ENCODE measurements at regions not wholly inside any gene's neighbourhood (a gene's known extent, or its start where the extent isn't known, plus 50 kb on each side); places are given as distances from the start of the nearest gene placed in this dataset.

DNA sequence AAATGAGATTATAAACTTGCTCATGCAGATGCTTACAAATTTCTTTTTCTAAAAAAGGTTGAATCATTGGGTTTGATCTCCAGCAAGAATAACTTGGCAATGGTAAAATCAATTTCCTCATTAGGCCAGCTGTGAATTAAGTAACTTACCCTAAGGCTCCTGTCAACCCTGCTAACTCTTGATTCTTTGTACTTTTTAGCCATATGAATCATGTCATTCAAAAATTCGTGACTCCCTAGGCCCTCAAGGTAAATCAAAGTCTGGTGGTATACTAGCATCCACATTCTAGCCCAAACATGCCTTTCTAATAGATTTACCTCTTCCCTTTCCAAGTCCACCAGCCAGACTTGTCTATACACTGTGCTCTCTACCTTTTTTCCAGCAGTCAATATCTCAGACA is 420.8 kb upstream of the BRINP1 start:
- no peaks in the 10 kb centered on the region for H3K27me3 ChIP-seq (ENCODE audit: control insufficient read depth in 3 of 3, insufficient read depth in 3 of 3, low read length in 3 of 3)
- no peak for FAIRE-seq

DNA sequence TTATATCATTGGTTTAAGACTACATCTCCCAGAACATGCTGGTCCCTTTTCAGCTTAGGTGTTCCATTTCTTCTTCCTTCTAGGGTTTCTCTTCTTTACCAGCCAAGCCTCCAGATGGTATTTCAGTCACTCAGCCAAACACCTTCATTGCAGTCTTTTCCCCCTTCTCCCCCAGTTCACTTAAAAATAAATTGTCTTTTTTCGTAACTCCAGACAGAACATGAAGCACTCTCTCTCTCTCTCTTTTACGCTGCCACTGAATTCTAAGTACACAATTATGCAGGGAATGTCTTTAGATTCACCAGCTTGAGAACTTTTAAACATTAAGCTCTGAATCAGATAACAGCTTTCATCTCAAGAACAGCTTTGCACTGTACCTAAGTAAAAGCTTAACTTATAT is 419.7 kb upstream of the BRINP1 start:
- no peak overlapping the region for H3K4me3 ChIP-seq (ENCODE audit: low read depth in 1 of 3, low read length in 3 of 3)
- 30 to 46% (median 42%) methylated on average over 2 of the region's 2 CpGs for WGBS, 3 donors
- no peak overlapping the region for H3K27ac ChIP-seq (ENCODE audit: low read depth in 1 of 3, low read length in 2 of 3)
- H3K27me3 ChIP-seq (ENCODE audit: control insufficient read depth in 3 of 3, insufficient read depth in 3 of 3, low read length in 3 of 3): no peaks in the 10 kb centered on the region
- H3K4me1 ChIP-seq (ENCODE audit: control insufficient read depth in 3 of 3, insufficient read depth in 2 of 3, low read depth in 1 of 3, low read length in 2 of 3): no peaks in the 10 kb centered on the region
- no peaks in the 10 kb centered on the region for H3K9me3 ChIP-seq (ENCODE audit: control insufficient read depth in 2 of 2, insufficient read depth in 1 of 2, low read depth in 1 of 2, low read length in 1 of 2)
- FAIRE-seq (no peak), DNase-seq (no peak)
- H3K36me3 ChIP-seq (ENCODE audit: control insufficient read depth in 3 of 3, insufficient read depth in 2 of 3, low read depth in 1 of 3, low read length in 3 of 3): no peaks in the 10 kb centered on the region

More for the DNA sequence above, 420.8 kb upstream of the BRINP1 start:
- Histone ChIP-seq H3K4me3 (ENCODE audit: low read depth in 1 of 3, low read length in 3 of 3) (no peak overlapping the region), H3K36me3 (ENCODE audit: control insufficient read depth in 3 of 3, insufficient read depth in 2 of 3, low read depth in 1 of 3, low read length in 3 of 3) (no peaks in the 10 kb centered on the region), H3K27ac (ENCODE audit: low read depth in 1 of 3, low read length in 2 of 3) (no peak overlapping the region), H3K9me3 (ENCODE audit: control insufficient read depth in 2 of 2, insufficient read depth in 1 of 2, low read depth in 1 of 2, low read length in 1 of 2) (no peaks in the 10 kb centered on the region), H3K4me1 (ENCODE audit: control insufficient read depth in 3 of 3, insufficient read depth in 2 of 3, low read depth in 1 of 3, low read length in 2 of 3) (no peaks in the 10 kb centered on the region)
- WGBS, 3 donors: 6 to 23% (median 6%) methylated on average over 1 of the region's 1 CpG
- no peak for DNase-seq

DNA sequence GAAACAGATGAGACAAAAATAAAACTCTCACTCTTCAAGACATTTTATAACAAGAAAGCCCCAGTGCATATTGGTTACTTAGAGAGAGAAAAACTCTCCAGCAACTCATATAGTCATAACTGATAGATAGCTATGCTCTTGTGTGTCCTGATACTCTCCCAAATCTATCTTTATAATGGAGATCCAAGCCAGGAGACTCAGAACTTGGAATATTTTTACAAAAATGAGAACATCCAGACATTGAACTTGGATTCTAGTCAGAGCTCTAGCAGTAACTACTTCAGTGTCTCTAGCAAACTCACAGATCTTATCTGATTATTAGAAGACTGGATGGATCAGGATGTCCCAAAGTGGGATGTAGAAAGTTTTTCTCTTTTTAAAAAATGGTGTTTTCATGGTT is 412.7 kb upstream of the BRINP1 start:
- DNase-seq (no peak), FAIRE-seq (no peak)
- H3K9me3 ChIP-seq (ENCODE audit: control insufficient read depth in 2 of 2, insufficient read depth in 1 of 2, low read depth in 1 of 2, low read length in 1 of 2): no peaks in the 10 kb centered on the region
- no peak overlapping the region for H3K4me3 ChIP-seq (ENCODE audit: low read depth in 1 of 3, low read length in 3 of 3)
- no peaks in the 10 kb centered on the region for H3K27me3 ChIP-seq (ENCODE audit: control insufficient read depth in 3 of 3, insufficient read depth in 3 of 3, low read length in 3 of 3)
- H3K27ac ChIP-seq (ENCODE audit: low read depth in 1 of 3, low read length in 2 of 3): no peak overlapping the region
- no peaks in the 10 kb centered on the region for H3K4me1 ChIP-seq (ENCODE audit: control insufficient read depth in 3 of 3, insufficient read depth in 2 of 3, low read depth in 1 of 3, low read length in 2 of 3)
- H3K36me3 ChIP-seq (ENCODE audit: control insufficient read depth in 3 of 3, insufficient read depth in 2 of 3, low read depth in 1 of 3, low read length in 3 of 3): no peaks in the 10 kb centered on the region

DNA sequence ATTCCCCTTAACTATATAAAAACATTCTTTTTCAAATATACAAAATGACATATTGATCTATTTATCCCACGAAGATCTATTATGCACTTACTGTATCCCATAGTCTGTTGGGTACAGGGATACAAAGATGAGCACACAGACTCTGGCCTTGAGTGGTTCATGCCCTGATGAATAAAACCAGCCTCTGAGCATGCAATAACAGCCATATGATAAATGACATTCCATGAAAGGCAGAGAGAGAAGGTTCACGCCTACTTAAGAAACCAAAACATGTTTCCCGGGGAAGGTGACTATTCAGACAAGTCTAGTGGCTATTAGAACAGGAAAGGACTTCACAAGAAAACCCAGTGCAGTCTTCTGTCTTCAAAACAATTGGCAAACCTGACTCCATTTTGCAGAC is 406.2 kb upstream of the BRINP1 start:
- 60 to 84% (median 61%) methylated on average over 3 of the region's 3 CpGs for WGBS, 3 donors
- no peaks in the 10 kb centered on the region for H3K27me3 ChIP-seq (ENCODE audit: control insufficient read depth in 3 of 3, insufficient read depth in 3 of 3, low read length in 3 of 3)
- no peaks in the 10 kb centered on the region for H3K9me3 ChIP-seq (ENCODE audit: control insufficient read depth in 2 of 2, insufficient read depth in 1 of 2, low read depth in 1 of 2, low read length in 1 of 2)
- H3K36me3 ChIP-seq (ENCODE audit: control insufficient read depth in 3 of 3, insufficient read depth in 2 of 3, low read depth in 1 of 3, low read length in 3 of 3): no peaks in the 10 kb centered on the region
- no peaks in the 10 kb centered on the region for H3K4me1 ChIP-seq (ENCODE audit: control insufficient read depth in 3 of 3, insufficient read depth in 2 of 3, low read depth in 1 of 3, low read length in 2 of 3)
- no peak overlapping the region for H3K27ac ChIP-seq (ENCODE audit: low read depth in 1 of 3, low read length in 2 of 3)
- FAIRE-seq: no peak
- DNase-seq: no peak
- no peak overlapping the region for H3K4me3 ChIP-seq (ENCODE audit: low read depth in 1 of 3, low read length in 3 of 3)

DNA sequence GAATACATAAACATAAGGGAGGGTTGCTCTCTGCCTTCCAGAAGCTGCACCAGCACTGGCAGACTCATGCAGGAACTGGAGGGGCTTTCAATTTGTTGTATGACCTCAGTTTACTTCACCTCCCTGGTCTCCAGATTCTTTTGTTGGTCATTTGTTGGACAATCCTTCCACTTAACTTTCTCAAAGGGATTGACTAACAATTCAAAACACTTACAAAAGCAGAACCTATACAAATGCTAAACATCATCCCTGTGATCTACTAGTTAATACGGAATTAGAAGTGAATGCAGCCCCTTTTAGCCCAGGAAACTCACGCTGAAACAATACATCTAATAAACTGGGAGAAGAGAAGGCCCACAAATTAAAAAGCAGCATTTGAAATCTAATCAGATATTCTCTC is 404.6 kb upstream of the BRINP1 start:
- Histone ChIP-seq H3K4me3 (ENCODE audit: low read depth in 1 of 3, low read length in 3 of 3) (no peak overlapping the region), H3K4me1 (ENCODE audit: control insufficient read depth in 3 of 3, insufficient read depth in 2 of 3, low read depth in 1 of 3, low read length in 2 of 3) (no peaks in the 10 kb centered on the region), H3K27me3 (ENCODE audit: control insufficient read depth in 3 of 3, insufficient read depth in 3 of 3, low read length in 3 of 3) (no peaks in the 10 kb centered on the region), H3K9me3 (ENCODE audit: control insufficient read depth in 2 of 2, insufficient read depth in 1 of 2, low read depth in 1 of 2, low read length in 1 of 2) (no peaks in the 10 kb centered on the region), H3K36me3 (ENCODE audit: control insufficient read depth in 3 of 3, insufficient read depth in 2 of 3, low read depth in 1 of 3, low read length in 3 of 3) (no peaks in the 10 kb centered on the region), H3K27ac (ENCODE audit: low read depth in 1 of 3, low read length in 2 of 3) (no peak overlapping the region)
- no peak for FAIRE-seq
- DNase-seq: no peak
- WGBS, 3 donors: 46 to 48% (median 47%) methylated on average over 2 of the region's 2 CpGs

DNA sequence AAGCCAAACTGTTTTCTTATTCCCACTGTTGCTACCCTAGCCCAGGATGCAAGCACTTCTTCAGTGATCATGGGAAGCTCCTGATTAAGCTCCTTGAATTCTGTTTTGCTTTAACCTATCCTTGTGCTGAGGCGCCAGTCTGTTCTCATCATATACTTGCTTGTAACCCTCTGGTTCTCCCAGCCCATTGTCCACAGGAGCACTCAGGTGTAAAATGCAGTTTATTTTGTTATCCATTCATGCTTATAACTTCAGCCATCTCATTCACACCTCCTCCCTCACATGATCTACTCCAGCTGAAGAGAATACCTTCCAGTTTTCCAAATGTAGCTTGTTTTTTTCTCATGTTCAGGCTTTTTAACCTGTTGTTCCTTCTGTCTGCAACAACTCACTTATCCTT is 402.1 kb upstream of the BRINP1 start:
- Histone ChIP-seq H3K27me3 (ENCODE audit: control insufficient read depth in 3 of 3, insufficient read depth in 3 of 3, low read length in 3 of 3) (no peaks in the 10 kb centered on the region), H3K4me1 (ENCODE audit: control insufficient read depth in 3 of 3, insufficient read depth in 2 of 3, low read depth in 1 of 3, low read length in 2 of 3) (no peaks in the 10 kb centered on the region), H3K27ac (ENCODE audit: low read depth in 1 of 3, low read length in 2 of 3) (no peak overlapping the region), H3K4me3 (ENCODE audit: low read depth in 1 of 3, low read length in 3 of 3) (no peak overlapping the region), H3K36me3 (ENCODE audit: control insufficient read depth in 3 of 3, insufficient read depth in 2 of 3, low read depth in 1 of 3, low read length in 3 of 3) (no peaks in the 10 kb centered on the region), H3K9me3 (ENCODE audit: control insufficient read depth in 2 of 2, insufficient read depth in 1 of 2, low read depth in 1 of 2, low read length in 1 of 2) (no peaks in the 10 kb centered on the region)
- DNase-seq: no peak
- WGBS, 3 donors: 84 to 96% (median 94%) methylated on average over 1 of the region's 1 CpG
- no peak for FAIRE-seq

DNA sequence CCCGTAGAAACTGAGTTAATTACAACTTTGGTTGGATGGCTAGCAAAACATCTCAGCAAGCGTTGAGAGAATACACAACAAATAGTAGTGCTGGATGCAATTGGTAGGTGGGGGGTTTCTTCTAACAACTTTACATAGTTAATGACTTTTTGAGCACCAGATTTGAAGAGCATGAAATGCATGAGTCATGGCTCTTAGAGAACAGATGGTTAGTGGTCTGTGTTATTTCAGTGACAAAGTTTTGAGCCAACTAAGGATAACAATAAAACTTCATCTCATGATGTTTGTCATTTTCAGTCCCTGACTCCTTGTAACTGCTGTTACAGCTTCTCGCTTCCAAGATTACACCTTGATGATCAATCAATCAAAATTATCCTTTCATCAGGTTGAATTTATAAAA is 399.0 kb upstream of the BRINP1 start:
- Histone ChIP-seq H3K4me3 (ENCODE audit: low read depth in 1 of 3, low read length in 3 of 3) (no peak overlapping the region), H3K27me3 (ENCODE audit: control insufficient read depth in 3 of 3, insufficient read depth in 3 of 3, low read length in 3 of 3) (no peaks in the 10 kb centered on the region), H3K36me3 (ENCODE audit: control insufficient read depth in 3 of 3, insufficient read depth in 2 of 3, low read depth in 1 of 3, low read length in 3 of 3) (no peaks in the 10 kb centered on the region), H3K9me3 (ENCODE audit: control insufficient read depth in 2 of 2, insufficient read depth in 1 of 2, low read depth in 1 of 2, low read length in 1 of 2) (no peaks in the 10 kb centered on the region), H3K4me1 (ENCODE audit: control insufficient read depth in 3 of 3, insufficient read depth in 2 of 3, low read depth in 1 of 3, low read length in 2 of 3) (no peaks in the 10 kb centered on the region), H3K27ac (ENCODE audit: low read depth in 1 of 3, low read length in 2 of 3) (no peak overlapping the region)
- FAIRE-seq (no peak), DNase-seq (no peak)
- 70 to 76% (median 74%) methylated on average over 3 of the region's 3 CpGs for WGBS, 3 donors

DNA sequence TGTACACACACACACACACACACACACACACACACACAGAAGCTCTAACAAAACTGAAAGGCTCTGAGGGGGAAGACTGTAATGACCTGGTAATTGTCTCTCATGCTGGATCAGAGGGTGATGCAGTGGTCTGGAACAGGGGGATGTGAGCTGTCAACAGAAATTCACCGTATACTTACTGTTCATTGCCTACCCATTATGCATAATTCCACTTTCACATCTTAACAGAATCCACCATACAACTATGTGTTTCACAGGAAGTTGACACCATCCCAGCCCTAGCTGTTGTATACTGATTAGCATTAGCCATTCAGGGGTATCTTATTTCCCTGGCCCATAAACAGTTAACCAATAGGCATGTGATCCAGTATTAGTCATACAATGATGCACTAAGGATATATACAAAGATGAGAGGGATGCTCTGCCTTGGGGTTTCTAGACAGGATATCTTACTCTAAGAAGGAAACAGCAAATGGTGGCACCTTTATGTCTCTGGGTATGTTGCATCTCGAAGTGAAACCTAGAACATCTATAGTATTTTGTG is 396.5 kb upstream of the BRINP1 start:
- Histone ChIP-seq H3K27ac (ENCODE audit: low read depth in 1 of 3, low read length in 2 of 3) (no peak overlapping the region), H3K9me3 (ENCODE audit: control insufficient read depth in 2 of 2, insufficient read depth in 1 of 2, low read depth in 1 of 2, low read length in 1 of 2) (no peaks in the 10 kb centered on the region), H3K36me3 (ENCODE audit: control insufficient read depth in 3 of 3, insufficient read depth in 2 of 3, low read depth in 1 of 3, low read length in 3 of 3) (no peaks in the 10 kb centered on the region), H3K4me3 (ENCODE audit: low read depth in 1 of 3, low read length in 3 of 3) (no peak overlapping the region), H3K4me1 (ENCODE audit: control insufficient read depth in 3 of 3, insufficient read depth in 2 of 3, low read depth in 1 of 3, low read length in 2 of 3) (no peaks in the 10 kb centered on the region), H3K27me3 (ENCODE audit: control insufficient read depth in 3 of 3, insufficient read depth in 3 of 3, low read length in 3 of 3) (no peaks in the 10 kb centered on the region)
- DNase-seq (no peak), FAIRE-seq (no peak)
- 59 to 68% (median 61%) methylated on average over 2 of the region's 2 CpGs for WGBS, 3 donors

DNA sequence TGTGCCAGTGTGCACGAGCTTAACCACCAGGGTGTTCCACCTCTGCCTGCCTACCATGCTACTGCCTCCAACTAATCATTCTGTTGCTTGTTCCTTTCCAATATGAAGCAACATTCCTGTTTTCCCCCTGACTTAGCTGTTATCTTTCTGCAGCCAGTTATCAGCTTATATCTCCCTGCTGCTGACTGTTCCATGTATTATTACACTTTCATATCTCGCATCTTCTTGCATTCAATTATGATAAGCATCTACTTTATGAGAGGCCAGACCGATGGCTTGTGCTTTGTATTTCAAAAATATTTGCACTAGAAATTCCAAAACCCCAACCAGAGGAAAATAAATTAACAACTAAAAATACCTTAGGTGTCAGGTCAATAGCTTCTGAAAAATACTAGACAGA is 394.0 kb upstream of the BRINP1 start:
- FAIRE-seq (no peak), DNase-seq (no peak)
- H3K9me3 ChIP-seq (ENCODE audit: control insufficient read depth in 2 of 2, insufficient read depth in 1 of 2, low read depth in 1 of 2, low read length in 1 of 2): no peaks in the 10 kb centered on the region
- no peak overlapping the region for H3K4me3 ChIP-seq (ENCODE audit: low read depth in 1 of 3, low read length in 3 of 3)
- H3K36me3 ChIP-seq (ENCODE audit: control insufficient read depth in 3 of 3, insufficient read depth in 2 of 3, low read depth in 1 of 3, low read length in 3 of 3): no peaks in the 10 kb centered on the region
- 19 to 38% (median 28%) methylated on average over 3 of the region's 3 CpGs for WGBS, 3 donors
- H3K27ac ChIP-seq (ENCODE audit: low read depth in 1 of 3, low read length in 2 of 3): no peak overlapping the region
- H3K4me1 ChIP-seq (ENCODE audit: control insufficient read depth in 3 of 3, insufficient read depth in 2 of 3, low read depth in 1 of 3, low read length in 2 of 3): no peaks in the 10 kb centered on the region
- peaks cover 0 to 1% (median 0%) of the 10 kb centered on the region in 3 donors for H3K27me3 ChIP-seq (ENCODE audit: control insufficient read depth in 3 of 3, insufficient read depth in 3 of 3, low read length in 3 of 3)

Data from small intestine (tissue), 7 donors.